GM12892 (cell line): ENCODE measurements at regions not wholly inside any gene's neighbourhood (a gene's known extent, or its start where the extent isn't known, plus 50 kb on each side); places are given as distances from the start of the nearest gene placed in this dataset.

Experiments used
- POLR2AphosphoS5 ChIP-seq: IDR thresholded peaks from 2 replicates; pipeline ENCODE4 v1.6.1; 2011; ENCODE audit warnings: low read depth, low read length, control low read depth
- TAF1 ChIP-seq: IDR thresholded peaks from 2 replicates; pipeline ENCODE4 v1.6.1; 2011; ENCODE audit warnings: low read depth, mild to moderate bottlenecking, control low read depth, low read length, borderline replicate concordance

- TF ChIP-seq TAF1, result no peak
- no peak for TF ChIP-seq POLR2AphosphoS5
Measured at GRCh38 chr6:88493717-88494116, 327.6 kb upstream of the CNR1 start.
